AG10803 (cell line): ENCODE measurements at regions not wholly inside any gene's neighbourhood (a gene's known extent, or its start where the extent isn't known, plus 50 kb on each side); places are given as distances from the start of the nearest gene placed in this dataset.

Experiments
- DNase-seq: peaks from one replicate; pipeline ENCODE4 v3.0.0; 2010; ENCODE audit warnings: low read depth
- H3K4me3 ChIP-seq: 2 replicates; pipeline ENCODE4 v1.5.1; 2011; ENCODE audit warnings: mild to moderate bottlenecking, low read length, control low read depth
- CTCF ChIP-seq: conservative IDR thresholded peaks from 2 replicates; pipeline ENCODE4 v1.5.1; 2011; ENCODE audit warnings: mild to moderate bottlenecking, low read length, control low read depth, inconsistent platforms

GRCh38 chr9:78590068-78590467 lies 293.1 kb downstream of the PSAT1 start:
- H3K4me3 ChIP-seq = no peak overlapping the region
- DNase-seq = no peak
- no peak for TF ChIP-seq CTCF

GRCh38 chr9:78592811-78593210 lies 295.9 kb downstream of the PSAT1 start:
- TF ChIP-seq CTCF = no peak
- peak; percentile 66 for DNase-seq
- no peak overlapping the region for H3K4me3 ChIP-seq

- peak; percentile 63 for DNase-seq
- TF ChIP-seq CTCF = no peak
- no peak overlapping the region for H3K4me3 ChIP-seq
Measured at GRCh38 chr9:78595200-78595945, 298.4 kb downstream of the PSAT1 start.

GRCh38 chr9:78596346-78596745 lies 299.4 kb downstream of the PSAT1 start:
- no peak for DNase-seq
- TF ChIP-seq CTCF = no peak
- no peak overlapping the region for H3K4me3 ChIP-seq

- H3K4me3 ChIP-seq = no peak overlapping the region
- TF ChIP-seq CTCF = no peak
- DNase-seq = no peak
Measured at GRCh38 chr9:78598120-78598519, 301.2 kb downstream of the PSAT1 start.

- no peak for TF ChIP-seq CTCF
- DNase-seq = no peak
- H3K4me3 ChIP-seq = no peak overlapping the region
Measured at GRCh38 chr9:78599926-78600325, 303.0 kb downstream of the PSAT1 start.

GRCh38 chr9:78601957-78602565 lies 305.1 kb downstream of the PSAT1 start:
- peak; percentile 61 for DNase-seq
- peak; percentile 91 for TF ChIP-seq CTCF
- H3K4me3 ChIP-seq = no peak overlapping the region
